DND-41 (cell line): ENCODE measurements at regions not wholly inside any gene's neighbourhood (a gene's known extent, or its start where the extent isn't known, plus 50 kb on each side); places are given as distances from the start of the nearest gene placed in this dataset.

Source experiments
- CTCF ChIP-seq: IDR thresholded peaks from 2 replicates; pipeline ENCODE4 v1.5.1; 2012; ENCODE audit warnings: borderline replicate concordance, low read length, moderate library complexity, mild to moderate bottlenecking; ENCODE audit not compliant: poor library complexity, severe bottlenecking; ENCODE audit errors: extremely low read depth
- EZH2 ChIP-seq: IDR thresholded peaks from 3 replicates; pipeline ENCODE4 v1.6.1; 2012; ENCODE audit warnings: borderline replicate concordance, low read depth, mild to moderate bottlenecking, moderate library complexity, low read length, inconsistent platforms; ENCODE audit not compliant: severe bottlenecking

GRCh38 chr5:88033191-88033590 lies 235.5 kb downstream of the TMEM161B start:
- TF ChIP-seq EZH2 (no peak), CTCF (no peak)
